ENCODE measurements at regions not wholly inside any gene's neighbourhood (a gene's known extent, or its start where the extent isn't known, plus 50 kb on each side); places are given as distances from the start of the nearest gene placed in this dataset.

- Mint-ChIP-seq H3K27ac (ENCODE audit: unreplicated experiment) (no peak overlapping the region), H3K27me3 (ENCODE audit: low read depth) (no peaks in the 10 kb centered on the region), H3K4me3 (ENCODE audit: unreplicated experiment) (no peak overlapping the region), H3K9me3 (ENCODE audit: low read depth) (peaks cover 39% of the 10 kb centered on the region), H3K4me1 (ENCODE audit: low read depth) (no peaks in the 10 kb centered on the region), H3K36me3 (ENCODE audit: low read depth) (no peaks in the 10 kb centered on the region)
- no peak for TF ChIP-seq CTCF (IDR thresholded peaks at IDR 0.05)
- no peak for DNase-seq (ENCODE audit: low spot score)
These were observed 987.7 kb upstream of the GRIA3 start for GRCh38 chrX:122196343-122196742.

GRCh38 chrX:122203399-122203798 is 980.7 kb upstream of the GRIA3 start:
- Mint-ChIP-seq H3K27ac (ENCODE audit: unreplicated experiment) (no peak overlapping the region), H3K27me3 (ENCODE audit: low read depth) (no peaks in the 10 kb centered on the region), H3K4me3 (ENCODE audit: unreplicated experiment) (no peak overlapping the region), H3K36me3 (ENCODE audit: low read depth) (no peaks in the 10 kb centered on the region), H3K4me1 (ENCODE audit: low read depth) (no peaks in the 10 kb centered on the region), H3K9me3 (ENCODE audit: low read depth) (peaks cover 14% of the 10 kb centered on the region)
- TF ChIP-seq CTCF (IDR thresholded peaks at IDR 0.05): no peak
- no peak for DNase-seq (ENCODE audit: low spot score)

DNA sequence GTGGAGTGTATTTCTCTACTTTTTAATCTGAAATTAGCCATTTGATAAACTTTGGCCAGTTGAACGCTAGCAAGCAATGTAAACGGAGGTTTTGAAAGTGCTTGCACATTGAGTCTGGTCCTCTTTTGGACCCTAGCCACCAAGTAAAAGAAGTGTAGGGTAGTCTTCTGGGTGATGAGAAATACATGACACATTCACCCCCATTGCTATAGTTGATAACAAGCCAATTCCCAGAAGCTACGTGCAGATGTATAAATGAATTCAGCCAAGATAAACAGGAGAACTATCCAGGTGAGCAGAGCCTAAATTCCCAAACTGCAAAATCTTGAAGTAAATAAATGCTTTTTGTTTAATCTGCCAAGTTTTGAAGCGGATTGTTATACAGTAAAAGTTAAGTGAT is 965.4 kb upstream of the GRIA3 start:
- Mint-ChIP-seq H3K36me3 (ENCODE audit: low read depth) (no peaks in the 10 kb centered on the region), H3K27me3 (ENCODE audit: low read depth) (peaks cover 15% of the 10 kb centered on the region)

DNA sequence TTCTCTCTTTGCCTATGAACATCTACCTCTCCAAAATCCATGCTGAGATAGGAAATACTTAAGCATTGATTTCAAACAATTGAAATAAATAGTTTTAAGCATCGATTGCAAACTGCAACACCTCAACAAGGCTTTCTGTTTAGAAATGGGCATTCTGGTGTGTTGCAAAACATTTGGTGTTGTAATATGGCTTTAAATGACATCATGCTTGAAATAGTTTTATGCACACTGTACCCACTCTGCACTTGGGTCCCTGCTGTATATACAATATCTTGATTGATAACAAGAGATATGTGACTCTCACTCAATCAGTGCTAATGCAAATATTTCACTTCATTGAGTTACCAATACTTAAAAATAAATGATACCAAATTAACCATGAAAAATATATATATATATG is 964.9 kb upstream of the GRIA3 start:
- Mint-ChIP-seq H3K9me3 (ENCODE audit: low read depth) (peaks cover 25% of the 10 kb centered on the region), H3K36me3 (ENCODE audit: low read depth) (no peaks in the 10 kb centered on the region), H3K27me3 (ENCODE audit: low read depth) (peaks cover 19% of the 10 kb centered on the region), H3K4me3 (ENCODE audit: unreplicated experiment) (no peak overlapping the region), H3K27ac (ENCODE audit: unreplicated experiment) (no peak overlapping the region), H3K4me1 (ENCODE audit: low read depth) (no peaks in the 10 kb centered on the region)
- DNase-seq (ENCODE audit: low spot score): no peak
- no peak for TF ChIP-seq CTCF (IDR thresholded peaks at IDR 0.05)

More for the DNA sequence above, 965.4 kb upstream of the GRIA3 start:
- Mint-ChIP-seq H3K4me1 (ENCODE audit: low read depth) (no peaks in the 10 kb centered on the region), H3K4me3 (ENCODE audit: unreplicated experiment) (no peak overlapping the region), H3K27ac (ENCODE audit: unreplicated experiment) (no peak overlapping the region), H3K9me3 (ENCODE audit: low read depth) (peaks cover 28% of the 10 kb centered on the region)
- TF ChIP-seq CTCF (IDR thresholded peaks at IDR 0.05): no peak
- no peak for DNase-seq (ENCODE audit: low spot score)

DNA sequence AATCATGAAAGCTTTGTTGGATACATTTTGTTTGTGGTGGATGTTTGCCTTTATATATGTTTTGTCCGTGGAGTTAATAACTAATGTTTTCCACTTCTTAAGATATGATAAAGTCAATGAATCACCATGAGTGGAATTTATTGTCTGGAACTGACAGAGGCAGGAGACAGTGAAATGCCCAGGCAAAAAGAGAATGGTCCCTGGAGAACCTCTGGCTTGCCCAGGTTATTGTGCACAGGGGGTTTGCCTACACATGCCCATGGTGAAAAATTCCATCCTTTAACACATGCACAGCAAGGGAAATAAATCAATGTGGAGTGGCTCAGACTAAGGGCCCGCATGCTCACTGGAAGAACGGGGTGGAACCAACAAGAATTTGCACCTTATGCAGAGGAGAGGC is 964.3 kb upstream of the GRIA3 start:
- H3K4me3 Mint-ChIP-seq (ENCODE audit: unreplicated experiment): no peak overlapping the region
- no peak overlapping the region for H3K27ac Mint-ChIP-seq (ENCODE audit: unreplicated experiment)
- H3K4me1 Mint-ChIP-seq (ENCODE audit: low read depth): no peaks in the 10 kb centered on the region
- no peak for TF ChIP-seq CTCF (IDR thresholded peaks at IDR 0.05)
- H3K9me3 Mint-ChIP-seq (ENCODE audit: low read depth): peaks cover 28% of the 10 kb centered on the region
- H3K27me3 Mint-ChIP-seq (ENCODE audit: low read depth): peaks cover 23% of the 10 kb centered on the region
- no peaks in the 10 kb centered on the region for H3K36me3 Mint-ChIP-seq (ENCODE audit: low read depth)
- DNase-seq (ENCODE audit: low spot score): no peak
